ENCODE measurements at regions not wholly inside any gene's neighbourhood (a gene's known extent, or its start where the extent isn't known, plus 50 kb on each side); places are given as distances from the start of the nearest gene placed in this dataset.

DNA sequence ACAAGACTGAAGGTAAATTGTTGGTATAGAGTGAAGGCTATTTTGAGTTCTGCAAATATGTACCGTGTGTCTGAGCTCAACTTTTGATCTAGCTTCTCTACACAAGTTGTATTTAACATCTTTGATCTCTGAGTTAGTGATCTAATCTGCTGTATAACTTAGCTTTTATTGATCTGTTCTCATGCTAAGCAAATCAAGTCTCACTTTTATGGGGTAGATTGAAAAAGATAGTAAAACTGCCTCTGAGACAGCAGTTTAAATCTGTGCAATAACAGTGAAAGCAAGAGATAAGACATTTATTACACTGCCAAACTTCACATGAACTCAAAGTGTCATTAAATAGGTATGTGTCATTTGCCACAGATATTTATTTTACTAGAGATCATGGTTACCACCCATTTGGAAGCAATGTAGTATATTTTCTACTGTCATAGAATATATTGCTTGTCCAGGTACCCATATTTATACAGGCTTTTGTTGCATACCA lies 477.3 kb downstream of the ISL1 start:
- intact Hi-C loops (cut with DNase I; ENCODE audit: low total_unique reads): no loop called here
- Histone ChIP-seq H3K9me3 (no peaks in the 10 kb centered on the region), H3K4me1 (no peaks in the 10 kb centered on the region), H3K27me3 (replicated peaks in 1 of 7) (no peaks in the 10 kb centered on the region), H3K4me3 (no peak overlapping the region), H3K27ac (no peak overlapping the region), H3K36me3 (no peaks in the 10 kb centered on the region)
- TF ChIP-seq POLR2A (IDR thresholded peaks at IDR 0.05) (no peak), POLR2AphosphoS5 (IDR thresholded peaks at IDR 0.05) (no peak)
- TF ChIP-seq, protein P1, sequence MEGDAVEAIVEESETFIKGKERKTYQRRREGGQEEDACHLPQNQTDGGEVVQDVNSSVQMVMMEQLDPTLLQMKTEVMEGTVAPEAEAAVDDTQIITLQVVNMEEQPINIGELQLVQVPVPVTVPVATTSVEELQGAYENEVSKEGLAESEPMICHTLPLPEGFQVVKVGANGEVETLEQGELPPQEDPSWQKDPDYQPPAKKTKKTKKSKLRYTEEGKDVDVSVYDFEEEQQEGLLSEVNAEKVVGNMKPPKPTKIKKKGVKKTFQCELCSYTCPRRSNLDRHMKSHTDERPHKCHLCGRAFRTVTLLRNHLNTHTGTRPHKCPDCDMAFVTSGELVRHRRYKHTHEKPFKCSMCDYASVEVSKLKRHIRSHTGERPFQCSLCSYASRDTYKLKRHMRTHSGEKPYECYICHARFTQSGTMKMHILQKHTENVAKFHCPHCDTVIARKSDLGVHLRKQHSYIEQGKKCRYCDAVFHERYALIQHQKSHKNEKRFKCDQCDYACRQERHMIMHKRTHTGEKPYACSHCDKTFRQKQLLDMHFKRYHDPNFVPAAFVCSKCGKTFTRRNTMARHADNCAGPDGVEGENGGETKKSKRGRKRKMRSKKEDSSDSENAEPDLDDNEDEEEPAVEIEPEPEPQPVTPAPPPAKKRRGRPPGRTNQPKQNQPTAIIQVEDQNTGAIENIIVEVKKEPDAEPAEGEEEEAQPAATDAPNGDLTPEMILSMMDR (IDR thresholded peaks at IDR 0.05 in 8 of 11, conservative IDR thresholded peaks at IDR 0.05 in 3 of 11): no peak
- WGBS, 5 donors: 75 to 81% (median 80%) methylated on average over 1 of the region's 1 CpG
- DNase-seq: no peak

DNA sequence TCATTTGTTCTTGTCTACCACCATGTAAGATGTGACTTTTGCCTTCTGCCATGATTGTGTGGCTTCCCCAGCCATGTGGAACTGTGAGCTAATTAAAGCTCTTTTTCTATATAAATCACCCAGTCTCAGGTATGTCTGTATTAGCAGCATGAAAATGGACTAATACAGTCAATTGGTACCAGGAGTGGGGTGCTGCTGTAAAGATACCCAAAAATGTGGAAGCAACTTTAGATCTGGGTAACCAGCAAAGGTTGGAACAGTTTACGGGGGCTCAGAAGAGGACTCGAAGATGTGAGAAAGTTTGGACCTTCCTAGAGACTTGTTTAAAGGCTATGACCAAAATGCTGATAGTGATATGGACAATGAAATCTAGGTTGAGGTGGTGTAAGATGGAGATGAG lies 488.9 kb downstream of the ISL1 start:
- intact Hi-C loops (cut with DNase I; ENCODE audit: low total_unique reads): no loop called here
- DNase-seq: no peak
- no peak for TF ChIP-seq POLR2A (IDR thresholded peaks at IDR 0.05)
- TF ChIP-seq, protein P1 (IDR thresholded peaks at IDR 0.05 in 8 of 11, conservative IDR thresholded peaks at IDR 0.05 in 3 of 11): no peak
- no peak for TF ChIP-seq POLR2AphosphoS5 (IDR thresholded peaks at IDR 0.05)
- WGBS, 5 donors: 77 to 90% (median 88%) methylated on average over 2 of the region's 2 CpGs
- H3K27me3 ChIP-seq (replicated peaks in 1 of 7): no peaks in the 10 kb centered on the region
- H3K9me3 ChIP-seq: peaks cover 0 to 59% (median 44%) of the 10 kb centered on the region in 8 donors
- no peak overlapping the region for H3K27ac ChIP-seq
- H3K36me3 ChIP-seq: no peaks in the 10 kb centered on the region
- no peaks in the 10 kb centered on the region for H3K4me1 ChIP-seq
- H3K4me3 ChIP-seq: no peak overlapping the region

DNA sequence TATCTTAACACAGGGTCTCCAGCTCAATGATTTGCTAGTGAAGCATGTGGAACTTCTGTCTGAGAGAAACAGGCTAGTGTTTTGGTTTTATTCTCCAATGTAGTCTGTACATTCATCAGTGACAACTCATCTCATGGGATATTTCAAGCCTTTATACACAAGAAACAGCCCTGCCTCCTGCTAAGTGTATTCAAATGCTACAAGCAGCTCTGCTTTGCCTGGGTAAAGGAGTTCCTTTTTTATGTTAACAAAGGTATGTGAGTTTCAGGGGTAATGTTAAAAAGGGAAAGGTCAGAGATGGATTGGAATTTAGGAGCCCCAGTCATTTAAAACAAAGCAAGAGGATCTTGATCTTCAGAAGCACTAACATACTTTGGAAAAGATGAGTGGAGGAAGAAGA lies 498.7 kb downstream of the ISL1 start:
- H3K27me3 ChIP-seq (replicated peaks in 1 of 7): no peaks in the 10 kb centered on the region
- no peak overlapping the region for H3K4me3 ChIP-seq
- no peaks in the 10 kb centered on the region for H3K36me3 ChIP-seq
- H3K9me3 ChIP-seq: peaks cover 0 to 5% (median 2%) of the 10 kb centered on the region in 8 donors
- H3K4me1 ChIP-seq: no peaks in the 10 kb centered on the region
- H3K27ac ChIP-seq: no peak overlapping the region
- intact Hi-C loops (cut with DNase I; ENCODE audit: low total_unique reads): no loop called here
- TF ChIP-seq, protein P1 (IDR thresholded peaks at IDR 0.05 in 8 of 11, conservative IDR thresholded peaks at IDR 0.05 in 3 of 11): no peak
- TF ChIP-seq POLR2AphosphoS5 (IDR thresholded peaks at IDR 0.05): no peak
- TF ChIP-seq POLR2A (IDR thresholded peaks at IDR 0.05): no peak
- DNase-seq: no peak

DNA sequence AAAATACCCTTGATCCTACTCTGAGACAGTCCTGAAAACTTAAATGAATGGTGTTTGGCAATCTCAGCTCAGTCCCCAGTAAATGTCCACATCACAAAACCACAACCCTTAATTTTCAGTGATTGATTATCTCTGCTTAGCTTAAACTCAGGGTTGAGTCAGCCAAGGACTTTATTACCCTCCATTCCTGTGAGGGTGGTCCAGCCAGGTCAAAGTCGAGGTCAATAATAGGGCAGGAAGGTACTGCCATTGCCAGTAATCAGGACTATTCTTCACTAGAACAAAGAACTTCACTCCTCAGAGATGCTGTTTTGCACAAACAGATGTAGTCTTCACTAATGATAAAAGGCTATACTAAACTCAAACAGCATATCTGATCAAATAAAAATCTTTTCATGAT lies 499.4 kb downstream of the ISL1 start:
- DNase-seq: no peak
- 0 to 14% (median 12%) methylated on average over 1 of the region's 1 CpG for WGBS, 5 donors
- H3K4me1 ChIP-seq: no peaks in the 10 kb centered on the region
- no peaks in the 10 kb centered on the region for H3K9me3 ChIP-seq
- H3K27ac ChIP-seq: no peak overlapping the region
- intact Hi-C loops (cut with DNase I; ENCODE audit: low total_unique reads): no loop called here
- no peaks in the 10 kb centered on the region for H3K27me3 ChIP-seq (replicated peaks in 1 of 7)
- no peaks in the 10 kb centered on the region for H3K36me3 ChIP-seq
- no peak overlapping the region for H3K4me3 ChIP-seq
- TF ChIP-seq POLR2AphosphoS5 (IDR thresholded peaks at IDR 0.05) (no peak), POLR2A (IDR thresholded peaks at IDR 0.05) (no peak)

DNA sequence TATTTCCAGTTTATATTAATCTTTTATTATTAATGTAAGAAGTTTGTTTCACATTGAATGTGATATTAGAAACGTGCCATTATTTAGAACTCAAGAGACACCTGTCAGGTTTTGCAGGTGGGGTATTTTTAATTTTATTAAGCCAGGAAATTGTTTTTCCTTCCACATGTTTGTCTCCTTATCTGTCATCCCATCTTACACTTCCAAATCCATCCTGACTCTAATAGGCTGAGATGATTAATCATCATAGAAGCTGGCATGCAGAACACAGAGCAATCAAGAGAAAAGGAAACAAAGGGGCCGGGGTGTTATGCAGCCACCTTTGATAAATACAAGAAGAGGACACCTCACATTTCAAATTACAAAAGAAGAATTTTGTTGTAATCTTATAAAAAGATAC lies 506.5 kb downstream of the ISL1 start:
- no peak for DNase-seq
- Histone ChIP-seq H3K27me3 (replicated peaks in 1 of 7) (no peaks in the 10 kb centered on the region), H3K4me3 (no peak overlapping the region), H3K36me3 (no peaks in the 10 kb centered on the region), H3K9me3 (no peaks in the 10 kb centered on the region), H3K27ac (no peak overlapping the region), H3K4me1 (no peaks in the 10 kb centered on the region)
- no peak for TF ChIP-seq POLR2A (IDR thresholded peaks at IDR 0.05)
- TF ChIP-seq, protein P1 (IDR thresholded peaks at IDR 0.05 in 8 of 11, conservative IDR thresholded peaks at IDR 0.05 in 3 of 11): no peak
- no peak for TF ChIP-seq POLR2AphosphoS5 (IDR thresholded peaks at IDR 0.05)
- intact Hi-C loops (cut with DNase I; ENCODE audit: low total_unique reads): no loop called here
- 51 to 66% (median 63%) methylated on average over 2 of the region's 2 CpGs for WGBS, 5 donors
